IPS-NIHi11 (cell line): ENCODE measurements at regions not wholly inside any gene's neighbourhood (a gene's known extent, or its start where the extent isn't known, plus 50 kb on each side); places are given as distances from the start of the nearest gene placed in this dataset.
"Not testable (repeated sequence)": the region's sequence is repeated elsewhere in the genome, so short reads cannot be mapped to it uniquely, and the experiment has no call there.

ENCODE experiments used
- DNase-seq: peaks from one replicate; pipeline ENCODE4 v3.0.0; 2012; ENCODE audit warnings: mixed read lengths, low spot score

DNA sequence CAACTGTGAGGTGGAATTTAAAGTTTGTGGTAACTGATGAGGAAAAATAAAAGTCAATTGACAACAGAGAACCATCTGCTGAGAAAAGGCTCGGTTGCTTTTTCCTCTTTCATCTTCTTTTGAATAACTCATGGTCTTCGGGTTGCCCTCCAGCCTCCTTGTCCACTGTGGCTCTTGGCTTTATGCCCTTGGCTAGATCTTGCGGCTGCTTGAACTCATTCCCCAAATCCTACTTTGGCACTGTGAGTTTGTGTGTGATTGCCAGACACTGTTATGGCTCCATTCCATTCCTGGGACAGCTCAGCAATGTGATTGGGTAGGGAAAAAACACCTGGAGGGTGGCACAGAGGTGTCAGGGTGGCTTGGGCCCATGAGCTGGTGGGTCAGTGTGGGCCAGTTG is 387.4 kb downstream of the DLEU7 start:
- DNase-seq, result no peak

DNA sequence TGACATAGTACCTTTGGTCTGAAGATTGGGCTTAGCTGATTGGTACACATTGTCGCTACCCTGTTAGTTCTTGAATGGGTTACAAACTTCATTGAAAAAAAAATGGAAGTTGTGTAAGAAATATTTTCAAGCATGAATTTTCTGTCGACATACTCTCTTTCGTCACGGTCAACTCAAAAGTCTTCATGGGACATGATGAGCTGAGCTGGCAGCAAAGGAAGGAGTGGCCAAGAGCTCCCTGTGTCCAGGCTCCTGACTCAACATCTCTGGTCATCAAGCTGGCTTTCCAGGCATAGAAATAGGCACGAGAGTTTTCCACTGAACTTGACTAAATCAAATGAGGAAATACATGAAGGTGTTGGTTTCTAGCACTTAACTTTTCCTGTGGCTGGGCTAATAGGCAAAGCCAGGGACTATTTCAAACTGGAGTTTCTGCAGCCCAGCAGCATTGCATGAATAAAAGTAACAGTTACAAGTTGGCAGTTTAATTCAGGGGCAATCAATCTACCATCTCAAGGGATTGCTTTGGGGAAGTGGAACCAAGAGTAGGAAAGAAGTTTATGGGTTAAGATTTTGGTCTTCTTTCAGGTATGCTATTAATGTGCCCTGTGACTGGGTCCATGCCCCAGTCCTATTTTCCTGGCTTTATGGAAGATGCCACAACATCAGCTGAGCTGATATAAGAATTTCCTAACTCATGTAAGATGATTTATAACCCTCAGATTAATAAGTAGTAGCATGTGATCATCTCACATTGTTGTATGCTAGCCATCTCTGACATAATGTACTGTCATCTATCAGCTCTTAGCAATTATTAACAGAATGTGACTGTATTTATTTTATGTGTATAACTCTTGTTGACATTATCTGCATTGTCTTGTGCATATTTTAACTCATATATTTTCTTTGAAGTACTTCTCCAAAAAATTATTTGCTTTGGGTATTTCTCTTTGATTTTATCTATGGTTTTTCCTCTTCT is 385.8 kb downstream of the DLEU7 start:
- DNase-seq, result no peak

DNA sequence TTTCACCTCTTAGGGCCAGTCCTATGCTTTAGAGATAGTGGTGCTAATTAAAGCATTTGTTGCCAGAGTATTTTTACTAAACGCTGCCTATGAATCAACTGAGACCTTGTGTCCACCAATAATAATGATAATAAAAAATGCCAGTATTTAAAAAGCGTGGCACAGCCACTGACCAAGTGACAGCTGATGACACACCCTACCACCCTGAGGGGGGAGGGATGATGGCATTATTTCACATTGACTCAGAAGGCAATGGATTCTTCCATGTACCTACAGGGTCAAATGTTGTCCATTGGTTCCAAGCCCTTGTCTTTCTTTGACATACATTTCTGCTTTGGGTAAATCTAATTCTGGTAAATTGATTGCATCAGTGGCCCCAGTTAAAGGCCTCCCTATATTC is 384.4 kb downstream of the DLEU7 start:
- no peak for DNase-seq

DNA sequence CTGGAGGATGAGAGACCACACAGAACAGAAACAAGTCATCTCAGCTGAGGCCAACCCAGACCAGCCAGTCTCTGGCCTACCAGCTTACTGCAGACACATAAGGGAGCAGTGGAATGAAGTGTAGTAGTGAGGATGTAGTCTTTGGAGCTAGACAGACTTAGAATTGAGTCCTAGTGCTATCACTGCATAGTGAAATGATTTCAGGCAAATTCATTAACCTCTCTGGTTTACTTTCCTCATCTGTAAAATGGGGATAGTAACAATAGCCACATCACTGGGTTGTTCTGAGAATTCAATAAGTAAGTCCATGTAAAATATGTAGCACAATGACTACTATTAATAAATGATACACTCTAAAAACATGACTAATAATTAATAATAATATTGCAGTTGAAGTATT is 383.8 kb downstream of the DLEU7 start:
- no peak for DNase-seq

DNA sequence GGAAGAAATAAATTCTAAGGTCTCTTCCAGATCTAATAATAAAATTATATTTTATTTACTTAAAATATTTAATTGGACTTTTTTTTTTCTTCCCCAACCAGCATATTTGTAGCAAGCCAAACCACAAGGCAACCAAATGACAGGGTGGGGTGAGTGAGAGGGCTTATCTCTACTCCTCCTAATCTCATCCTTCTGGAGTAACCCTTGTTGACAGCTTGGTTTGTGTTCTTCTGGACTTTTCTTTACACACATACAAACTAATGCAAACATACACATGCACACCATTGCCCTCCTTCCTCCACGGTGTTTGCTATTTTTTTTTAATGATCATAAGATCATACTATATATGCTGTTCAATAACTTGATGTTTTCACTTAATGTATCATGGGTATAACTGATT is 383.1 kb downstream of the DLEU7 start:
- no peak for DNase-seq

DNA sequence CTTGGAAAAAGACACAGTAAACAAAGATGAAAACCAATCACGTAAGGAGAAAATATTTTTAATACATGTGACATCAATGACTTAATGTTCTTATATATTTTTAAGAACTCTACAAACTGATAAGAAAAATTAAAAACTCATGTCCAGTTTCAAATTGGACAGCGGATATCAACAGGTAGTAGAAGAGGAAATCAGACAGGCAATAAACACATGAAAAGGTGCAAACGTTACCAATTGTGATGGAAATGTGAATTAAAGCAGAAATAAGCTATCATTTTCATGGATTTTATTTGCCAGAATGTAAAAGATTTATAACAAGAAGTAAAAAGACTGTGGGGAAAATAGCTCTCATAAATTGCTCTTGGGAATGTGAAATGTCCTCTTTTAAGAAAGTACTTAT is 382.3 kb downstream of the DLEU7 start:
- DNase-seq, result no peak

DNA sequence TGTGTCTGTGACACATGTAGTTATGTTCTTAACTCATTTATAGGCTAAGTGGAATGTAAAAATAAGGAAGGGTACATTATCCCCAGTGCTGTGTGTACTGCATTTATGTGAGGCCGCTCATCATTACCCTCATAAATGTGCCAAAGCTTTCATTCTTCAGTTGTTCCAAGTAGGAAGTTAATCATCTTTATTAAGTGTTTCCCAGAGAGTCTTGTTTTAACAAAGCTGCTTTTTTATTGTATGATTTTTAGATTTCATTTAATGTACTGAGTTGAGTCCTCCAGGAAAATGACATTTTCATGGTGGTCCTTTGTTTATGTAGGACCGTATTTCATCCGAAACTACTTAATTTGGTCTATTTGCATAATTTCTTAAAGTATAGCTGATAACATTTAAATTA is 379.8 kb downstream of the DLEU7 start:
- DNase-seq, result no peak

DNA sequence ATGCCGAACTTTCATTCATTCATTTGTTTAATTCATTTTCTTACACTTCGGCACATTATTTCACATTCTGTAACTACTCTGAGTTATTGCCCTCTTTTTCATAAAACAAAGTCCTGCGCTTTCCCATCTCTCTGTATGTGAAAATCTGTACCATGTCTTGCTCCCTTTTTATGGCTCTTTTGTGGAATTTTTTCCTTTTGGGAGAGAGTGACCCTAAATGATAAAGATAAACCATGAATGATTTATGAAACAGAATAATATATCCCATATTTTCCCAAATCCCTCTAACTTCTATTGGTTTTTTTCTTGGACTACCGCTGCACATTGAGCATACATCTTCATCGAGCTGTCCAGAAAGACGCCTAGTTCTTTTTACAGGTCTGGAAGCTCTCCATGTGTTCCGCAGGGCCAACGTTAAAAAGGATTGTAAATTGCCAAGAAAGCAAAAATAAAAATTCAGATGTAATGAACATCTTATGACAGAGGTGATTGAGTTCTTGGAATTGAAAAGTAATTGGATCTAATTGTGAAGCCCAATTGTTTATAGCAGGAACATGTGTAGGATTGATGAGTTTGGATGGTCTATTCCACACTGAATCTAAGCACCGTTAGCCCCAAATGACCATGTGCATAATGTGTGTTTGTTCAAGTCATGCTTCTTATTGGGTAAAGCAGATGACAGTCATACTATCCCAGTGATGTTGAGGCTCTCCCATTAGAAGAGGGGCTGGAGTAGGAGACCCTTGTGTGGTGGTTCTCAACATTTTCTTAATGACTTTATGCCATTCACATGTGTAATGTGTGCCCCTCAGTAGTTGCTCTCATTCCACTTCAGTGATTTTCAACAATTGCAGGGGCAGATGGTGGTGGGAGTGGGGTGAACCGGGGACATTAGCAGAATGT is 378.9 kb downstream of the DLEU7 start:
- DNase-seq, result no peak

DNA sequence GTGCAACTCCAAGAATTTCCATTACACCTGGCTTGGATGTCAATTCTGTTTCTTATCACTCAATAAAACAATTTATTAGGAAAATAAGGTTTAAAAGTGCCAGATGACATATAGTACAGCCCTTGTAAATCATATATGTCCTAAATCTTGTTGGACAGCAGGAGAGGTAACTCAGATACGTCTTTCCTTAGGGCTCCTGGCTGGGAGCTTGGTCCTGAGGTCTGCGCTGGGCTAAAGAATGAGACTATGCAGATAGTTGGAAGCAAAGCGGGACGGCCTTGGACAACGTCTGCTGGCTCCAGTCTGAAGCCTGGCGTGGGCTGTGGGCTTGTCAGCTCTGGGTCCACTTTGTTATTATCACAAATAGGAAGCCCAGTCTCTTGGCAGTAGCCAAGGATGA is 377.0 kb downstream of the DLEU7 start:
- DNase-seq, result no peak

DNA sequence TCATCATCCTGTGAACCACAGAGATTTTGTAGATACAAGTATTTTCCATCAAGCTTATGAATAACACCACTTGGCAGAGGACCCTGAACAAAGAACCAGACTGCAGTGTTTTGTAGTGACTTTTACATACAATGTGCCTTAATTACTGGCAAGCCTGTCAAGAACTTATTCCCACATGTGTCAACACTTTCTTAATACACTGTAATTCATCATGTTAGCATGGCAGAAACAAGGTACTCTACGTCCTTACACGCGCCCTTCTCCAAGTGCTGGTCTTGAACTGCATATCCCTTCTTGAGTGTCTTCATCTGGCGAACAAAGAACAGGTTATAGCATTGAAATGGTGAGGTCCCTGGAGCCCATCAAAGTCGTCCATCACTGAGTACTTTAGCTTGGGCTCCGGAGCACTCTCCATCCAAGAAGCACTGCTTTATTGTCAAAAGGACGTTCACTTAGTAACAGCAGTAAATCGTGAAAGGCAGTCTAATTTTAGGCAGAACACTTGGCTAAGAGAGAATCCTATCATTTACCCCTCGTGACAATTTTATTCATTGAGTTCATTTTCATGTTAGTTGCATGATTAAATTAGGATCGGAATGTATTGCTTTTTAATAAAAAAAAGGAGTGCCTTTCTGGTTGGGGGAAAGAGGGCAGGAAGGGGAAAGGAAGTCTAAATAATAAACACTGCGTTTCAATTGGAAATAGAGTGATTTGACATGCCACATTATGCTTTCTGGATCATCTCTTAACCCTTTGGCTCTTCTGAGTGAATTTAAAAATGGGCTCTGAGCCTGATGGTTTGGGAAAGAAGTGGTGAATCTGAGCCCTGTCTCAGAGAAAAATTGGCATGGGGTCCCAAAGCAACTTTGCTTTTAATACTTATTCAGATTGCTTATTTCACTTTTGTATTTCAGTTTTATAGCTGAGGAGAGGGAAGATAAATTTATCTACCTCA is 376.1 kb downstream of the DLEU7 start:
- no peak for DNase-seq

DNA sequence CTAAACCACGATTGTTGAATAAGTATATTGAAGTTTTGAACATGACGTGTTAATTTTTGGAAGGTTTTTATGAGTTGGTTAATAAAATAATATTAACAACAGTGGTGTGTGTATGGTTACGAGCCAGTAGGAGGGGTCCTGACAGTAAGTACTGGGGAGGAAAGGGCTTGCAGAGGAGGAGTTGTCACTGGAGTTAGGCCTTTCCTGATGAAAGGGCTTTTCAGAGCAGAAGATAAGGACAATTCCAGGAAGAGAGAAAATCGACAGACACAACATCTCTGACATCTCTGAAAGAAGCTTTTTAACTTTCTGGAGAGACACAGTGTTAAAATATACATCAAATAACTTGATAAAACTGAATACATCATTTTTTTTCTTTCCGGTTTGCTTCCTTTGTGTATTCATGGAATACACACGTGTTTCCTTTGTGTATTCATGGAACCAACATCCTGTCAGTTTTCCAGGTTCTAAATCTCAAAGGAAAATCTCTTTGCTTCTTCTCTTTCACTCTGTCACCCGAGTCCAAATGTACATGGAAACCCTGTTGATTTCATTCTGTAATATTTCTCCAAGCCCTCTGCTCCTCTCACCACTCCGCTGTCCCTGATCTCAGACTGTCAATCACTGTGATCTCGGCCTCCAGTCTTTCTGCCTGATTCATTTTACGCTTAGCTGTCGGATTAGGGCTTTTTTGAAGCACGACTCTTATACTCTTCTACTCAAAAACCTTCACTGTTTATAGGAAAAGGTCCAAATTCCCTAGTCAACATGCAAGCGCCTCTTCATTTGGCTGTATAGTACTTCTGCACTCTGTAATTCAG is 374.4 kb downstream of the DLEU7 start:
- DNase-seq, result no peak

DNA sequence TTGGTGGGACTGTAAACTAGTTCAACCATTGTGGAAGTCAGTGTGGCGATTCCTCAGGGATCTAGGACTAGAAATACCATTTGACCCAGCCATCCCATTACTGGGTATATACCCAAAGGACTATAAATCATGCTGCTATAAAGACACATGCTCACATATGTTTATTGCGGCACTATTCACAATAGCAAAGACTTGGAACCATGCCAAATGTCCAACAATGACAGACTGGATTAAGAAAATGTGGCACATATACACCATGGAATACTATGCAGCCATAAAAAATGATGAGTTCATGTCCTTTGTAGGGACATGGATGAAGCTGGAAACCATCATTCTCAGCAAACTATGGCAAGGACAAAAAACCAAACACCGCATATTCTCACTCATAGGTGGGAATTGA is 370.4 kb downstream of the DLEU7 start:
- not testable (repeated sequence) for DNase-seq

DNA sequence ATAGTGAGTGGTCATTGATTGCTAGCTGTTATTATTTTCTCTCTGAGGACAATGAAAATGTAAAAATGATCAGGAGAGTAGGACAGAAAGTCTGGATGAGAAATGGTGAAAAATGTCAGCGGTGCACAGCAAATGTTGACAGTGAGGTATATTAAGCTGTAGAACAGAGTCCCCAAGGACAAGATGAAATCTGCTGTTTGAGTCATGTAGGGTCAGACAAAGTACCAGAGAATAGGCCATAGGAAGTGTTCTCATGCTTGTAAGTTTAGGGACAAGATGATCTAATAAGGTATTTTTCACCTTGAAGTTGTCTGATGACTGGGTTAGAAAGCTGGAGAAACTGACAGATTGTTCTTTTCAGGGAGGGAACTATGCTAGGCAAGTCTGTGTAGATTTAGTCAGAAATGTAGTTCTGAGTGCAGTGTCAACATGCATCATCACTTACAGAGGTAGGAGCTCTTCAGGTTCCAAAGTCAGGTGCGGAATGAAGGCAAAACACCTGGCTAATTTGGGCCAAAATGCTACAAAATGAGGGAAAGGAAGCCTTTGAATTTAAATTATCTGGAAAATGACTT is 369.3 kb downstream of the DLEU7 start:
- DNase-seq, result no peak

DNA sequence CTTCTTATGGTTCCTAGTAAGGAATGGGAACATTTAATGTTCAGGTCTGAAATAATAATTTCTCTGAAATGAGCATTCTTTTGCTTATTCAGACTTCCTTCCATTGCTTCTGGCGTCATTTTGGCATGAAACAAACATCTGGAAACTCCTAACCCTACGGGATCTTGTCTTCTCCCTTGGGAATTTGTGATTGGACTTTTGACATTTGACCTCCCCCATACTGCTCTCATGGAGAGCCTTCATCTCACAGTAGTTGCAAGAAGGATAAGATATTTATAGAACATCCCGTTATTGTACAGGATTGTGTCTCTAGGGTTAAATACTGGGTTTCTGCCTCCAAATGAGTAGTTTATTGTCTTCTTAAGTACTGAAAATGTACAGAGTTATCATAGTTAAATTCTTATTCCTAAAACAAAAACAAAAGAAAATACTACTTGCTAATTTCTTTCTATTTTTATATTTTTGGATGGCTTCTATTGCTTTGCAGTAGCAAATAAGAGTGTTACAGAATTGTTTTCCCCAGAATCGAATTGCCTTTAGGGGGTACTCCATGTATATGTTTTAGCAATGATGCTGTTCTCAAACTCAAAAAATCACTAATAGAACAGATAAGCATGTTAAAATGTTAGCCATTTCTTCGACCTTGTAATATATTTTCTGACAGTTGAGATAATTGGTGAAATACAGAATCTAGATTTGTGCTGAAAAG is 366.8 kb downstream of the DLEU7 start:
- DNase-seq, result no peak

DNA sequence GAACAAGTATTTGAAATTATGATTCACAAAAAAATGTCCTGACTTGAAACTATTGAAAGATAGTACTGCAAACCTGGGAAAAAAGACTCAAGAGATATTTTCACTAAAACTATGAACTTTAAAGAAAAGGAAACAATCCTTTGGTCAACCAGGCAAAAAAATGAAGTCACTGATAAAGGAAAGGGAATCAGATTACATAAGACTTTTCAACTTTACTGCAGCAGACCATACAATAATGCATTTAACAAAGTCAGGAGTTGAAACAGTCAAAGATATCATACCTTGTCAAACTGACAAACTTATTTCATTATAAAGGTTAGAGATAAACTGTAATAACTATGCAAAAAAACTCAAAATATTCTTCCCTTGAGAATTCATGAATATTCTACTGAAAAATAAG is 361.6 kb downstream of the DLEU7 start:
- no peak for DNase-seq

DNA sequence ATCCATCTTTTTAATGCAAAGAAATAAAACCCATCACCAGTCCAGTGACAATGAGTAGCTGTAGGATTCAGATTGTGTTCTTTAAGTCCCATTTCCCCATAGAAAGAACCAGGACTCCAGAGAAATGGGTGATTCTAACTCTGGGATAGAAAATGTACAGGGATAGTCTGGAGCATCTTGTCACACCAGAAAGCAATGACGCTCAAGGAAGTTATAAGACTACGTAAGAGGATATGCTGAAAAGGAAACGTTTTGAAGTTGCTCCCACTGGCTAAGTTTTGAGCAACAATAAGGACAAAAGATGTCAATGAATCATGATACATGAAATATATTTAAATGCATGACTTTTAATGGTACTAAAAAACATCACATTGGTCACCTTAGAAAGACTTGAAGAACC is 360.1 kb downstream of the DLEU7 start:
- no peak for DNase-seq

DNA sequence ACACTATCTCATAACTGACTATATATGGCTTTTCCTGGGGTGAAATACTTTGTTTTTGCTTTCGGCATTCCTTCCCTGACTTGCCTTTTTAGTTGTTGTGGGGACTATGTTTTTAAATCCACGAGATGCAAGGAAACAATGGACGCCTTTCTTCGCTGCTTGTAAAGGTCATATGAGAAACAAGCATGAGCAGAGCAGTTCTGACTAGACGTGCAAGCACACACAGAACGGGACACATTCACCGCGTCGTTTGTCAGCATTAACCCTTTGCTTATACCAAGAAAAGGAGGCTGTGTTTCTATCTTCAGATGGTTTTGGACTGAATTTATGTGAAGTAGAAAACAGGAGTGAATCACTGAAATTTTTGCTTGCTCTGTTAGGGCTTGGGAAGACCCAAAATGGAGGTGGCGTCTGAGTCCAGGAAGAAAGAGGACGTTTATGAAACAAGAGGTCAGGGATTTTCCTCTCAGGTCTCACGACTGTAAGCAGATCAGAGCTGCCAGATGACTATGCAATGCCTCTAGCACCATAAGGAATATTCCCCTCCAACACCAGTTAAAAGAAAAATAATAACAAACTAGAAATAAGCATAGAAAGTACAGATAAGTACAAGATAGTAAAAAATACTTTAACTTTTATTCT is 358.9 kb downstream of the DLEU7 start:
- DNase-seq, result no peak

DNA sequence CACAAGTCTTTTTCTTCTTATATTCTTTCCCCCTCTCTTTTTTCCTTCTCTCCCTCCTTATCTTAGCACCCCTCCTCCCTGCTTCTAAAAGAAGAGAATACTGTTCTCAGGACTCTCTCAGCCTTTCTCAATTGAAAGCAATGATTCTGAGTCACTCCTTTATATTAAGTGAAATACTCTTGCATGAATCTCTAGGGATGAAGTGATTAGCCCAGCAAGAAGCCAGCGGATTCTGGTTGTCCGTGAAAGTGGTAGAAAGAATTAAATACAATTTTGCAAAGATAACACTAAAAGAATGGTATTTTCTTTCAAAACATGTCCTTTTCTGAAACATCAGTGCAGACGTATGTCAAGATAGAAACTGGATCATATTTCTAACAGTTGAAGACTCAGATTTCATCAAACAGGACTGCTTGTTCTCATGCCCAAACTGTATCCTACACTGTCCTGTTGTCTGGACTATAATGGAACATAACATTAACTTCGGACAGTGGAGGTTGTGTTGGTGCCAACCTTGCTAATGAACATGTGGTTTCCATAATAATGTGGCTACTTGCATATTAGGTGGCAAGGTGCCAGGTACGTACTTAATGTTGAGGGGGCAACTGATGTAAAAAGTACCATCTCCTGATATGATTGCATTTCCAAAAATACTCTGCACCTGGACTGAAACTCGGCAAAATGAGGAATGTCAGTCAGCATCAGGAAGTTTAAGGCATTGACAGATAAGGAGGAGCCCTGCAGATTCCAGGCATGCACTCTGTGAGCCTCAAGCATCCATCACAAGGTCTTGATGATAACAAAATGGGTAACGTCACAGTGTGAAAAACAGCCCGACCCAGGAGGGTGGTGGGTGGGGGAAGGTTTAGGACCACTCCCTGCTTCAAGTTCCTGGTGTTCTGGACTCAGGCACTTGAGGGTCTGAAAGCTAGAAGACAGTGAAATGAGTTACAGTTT is 357.2 kb downstream of the DLEU7 start:
- DNase-seq, result no peak
